ENCODE measurements at regions not wholly inside any gene's neighbourhood (a gene's known extent, or its start where the extent isn't known, plus 50 kb on each side); places are given as distances from the start of the nearest gene placed in this dataset.

- 72% methylated on average over 4 of the region's 4 CpGs for WGBS
- H3K4me1 ChIP-seq (ENCODE audit: insufficient read depth, low read length), result peaks cover 17% of the 10 kb centered on the region
- H3K27ac ChIP-seq (ENCODE audit: low read depth, low read length), result peak overlapping the region; percentile 26; the same call in 1 of the 2 replicates
- H3K27me3 ChIP-seq (ENCODE audit: insufficient read depth, low read length), result no peaks in the 10 kb centered on the region
- H3K9me3 ChIP-seq (ENCODE audit: insufficient read depth, low read depth, low read length), result no peaks in the 10 kb centered on the region
- no peak overlapping the region for H3K9ac ChIP-seq (ENCODE audit: low read depth, low read length)
- H3K36me3 ChIP-seq (ENCODE audit: insufficient read depth, low read length), result no peaks in the 10 kb centered on the region
- no peak overlapping the region for H3K4me3 ChIP-seq (ENCODE audit: low read length)
Observed at GRCh38 chr18:39647627-39648534, 2082.3 kb upstream of the CELF4 start.

GRCh38 chr18:39638224-39638623 is 2072.6 kb upstream of the CELF4 start:
- WGBS, result 75% methylated on average over 1 of the region's 1 CpG
- no peak overlapping the region for H3K27ac ChIP-seq (ENCODE audit: low read depth, low read length)
- H3K36me3 ChIP-seq (ENCODE audit: insufficient read depth, low read length), result no peaks in the 10 kb centered on the region
- no peaks in the 10 kb centered on the region for H3K9me3 ChIP-seq (ENCODE audit: insufficient read depth, low read depth, low read length)
- H3K27me3 ChIP-seq (ENCODE audit: insufficient read depth, low read length), result no peaks in the 10 kb centered on the region
- no peak overlapping the region for H3K9ac ChIP-seq (ENCODE audit: low read depth, low read length)
- H3K4me1 ChIP-seq (ENCODE audit: insufficient read depth, low read length), result 0 out of 2 replicates have a peak, but pooled peaks cover 7% of the 10 kb centered on the region
- H3K4me3 ChIP-seq (ENCODE audit: low read length), result no peak overlapping the region

- WGBS, result 97% methylated on average over 1 of the region's 1 CpG
- Histone ChIP-seq H3K27ac (ENCODE audit: low read depth, low read length) (no peak overlapping the region), H3K4me1 (ENCODE audit: insufficient read depth, low read length) (peaks cover 13% of the 10 kb centered on the region; the same call in 1 of the 2 replicates), H3K9ac (ENCODE audit: low read depth, low read length) (no peak overlapping the region), H3K27me3 (ENCODE audit: insufficient read depth, low read length) (no peaks in the 10 kb centered on the region), H3K4me3 (ENCODE audit: low read length) (no peak overlapping the region), H3K36me3 (ENCODE audit: insufficient read depth, low read length) (no peaks in the 10 kb centered on the region), H3K9me3 (ENCODE audit: insufficient read depth, low read depth, low read length) (no peaks in the 10 kb centered on the region)
Observed at GRCh38 chr18:39636931-39637330, 2071.3 kb upstream of the CELF4 start.

GRCh38 chr18:39635966-39636365 is 2070.4 kb upstream of the CELF4 start:
- Histone ChIP-seq H3K9ac (ENCODE audit: low read depth, low read length) (no peak overlapping the region), H3K9me3 (ENCODE audit: insufficient read depth, low read depth, low read length) (no peaks in the 10 kb centered on the region), H3K27me3 (ENCODE audit: insufficient read depth, low read length) (no peaks in the 10 kb centered on the region), H3K4me3 (ENCODE audit: low read length) (no peak overlapping the region), H3K4me1 (ENCODE audit: insufficient read depth, low read length) (peaks cover 15% of the 10 kb centered on the region; the same call in 1 of the 2 replicates), H3K27ac (ENCODE audit: low read depth, low read length) (no peak overlapping the region), H3K36me3 (ENCODE audit: insufficient read depth, low read length) (no peaks in the 10 kb centered on the region)

GRCh38 chr18:39635192-39635591 is 2069.6 kb upstream of the CELF4 start:
- Histone ChIP-seq H3K27me3 (ENCODE audit: insufficient read depth, low read length) (no peaks in the 10 kb centered on the region), H3K9me3 (ENCODE audit: insufficient read depth, low read depth, low read length) (no peaks in the 10 kb centered on the region), H3K9ac (ENCODE audit: low read depth, low read length) (no peak overlapping the region), H3K4me1 (ENCODE audit: insufficient read depth, low read length) (peaks cover 15% of the 10 kb centered on the region; the same call in 1 of the 2 replicates), H3K4me3 (ENCODE audit: low read length) (no peak overlapping the region), H3K36me3 (ENCODE audit: insufficient read depth, low read length) (no peaks in the 10 kb centered on the region), H3K27ac (ENCODE audit: low read depth, low read length) (no peak overlapping the region)

- no peak overlapping the region for H3K4me3 ChIP-seq (ENCODE audit: low read length)
- no peaks in the 10 kb centered on the region for H3K27me3 ChIP-seq (ENCODE audit: insufficient read depth, low read length)
- peaks cover 43% of the 10 kb centered on the region for H3K4me1 ChIP-seq (ENCODE audit: insufficient read depth, low read length)
- H3K27ac ChIP-seq (ENCODE audit: low read depth, low read length), result no peak overlapping the region
- H3K9me3 ChIP-seq (ENCODE audit: insufficient read depth, low read depth, low read length), result no peaks in the 10 kb centered on the region
- 88% methylated on average over 3 of the region's 5 CpGs for WGBS
- H3K36me3 ChIP-seq (ENCODE audit: insufficient read depth, low read length), result no peaks in the 10 kb centered on the region
- no peak overlapping the region for H3K9ac ChIP-seq (ENCODE audit: low read depth, low read length)
Observed at GRCh38 chr18:39627936-39628335, 2062.3 kb upstream of the CELF4 start.

GRCh38 chr18:39624961-39625360 is 2059.4 kb upstream of the CELF4 start:
- Histone ChIP-seq H3K9ac (ENCODE audit: low read depth, low read length) (no peak overlapping the region), H3K4me1 (ENCODE audit: insufficient read depth, low read length) (peaks cover 44% of the 10 kb centered on the region), H3K9me3 (ENCODE audit: insufficient read depth, low read depth, low read length) (no peaks in the 10 kb centered on the region), H3K27ac (ENCODE audit: low read depth, low read length) (peak overlapping the region; percentile 49), H3K27me3 (ENCODE audit: insufficient read depth, low read length) (no peaks in the 10 kb centered on the region), H3K36me3 (ENCODE audit: insufficient read depth, low read length) (no peaks in the 10 kb centered on the region), H3K4me3 (ENCODE audit: low read length) (no peak overlapping the region)
- 39% methylated on average over 4 of the region's 4 CpGs for WGBS

GRCh38 chr18:39622431-39622830 is 2056.8 kb upstream of the CELF4 start:
- WGBS, result no CpG with 5 or more reads among the region's 1 CpG
- no peaks in the 10 kb centered on the region for H3K36me3 ChIP-seq (ENCODE audit: insufficient read depth, low read length)
- no peaks in the 10 kb centered on the region for H3K9me3 ChIP-seq (ENCODE audit: insufficient read depth, low read depth, low read length)
- no peak overlapping the region for H3K9ac ChIP-seq (ENCODE audit: low read depth, low read length)
- H3K27ac ChIP-seq (ENCODE audit: low read depth, low read length), result no peak overlapping the region
- no peak overlapping the region for H3K4me3 ChIP-seq (ENCODE audit: low read length)
- peaks cover 25% of the 10 kb centered on the region for H3K4me1 ChIP-seq (ENCODE audit: insufficient read depth, low read length)
- H3K27me3 ChIP-seq (ENCODE audit: insufficient read depth, low read length), result no peaks in the 10 kb centered on the region

GRCh38 chr18:39620551-39621168 is 2055.1 kb upstream of the CELF4 start:
- Histone ChIP-seq H3K27ac (ENCODE audit: low read depth, low read length) (no peak overlapping the region), H3K36me3 (ENCODE audit: insufficient read depth, low read length) (no peaks in the 10 kb centered on the region)
- 100% methylated on average over 1 of the region's 2 CpGs for whole genome bisulfite sequencing

GRCh38 chr18:39618265-39619003 is 2052.8 kb upstream of the CELF4 start:
- Histone ChIP-seq H3K27ac (ENCODE audit: low read depth, low read length) (no peak overlapping the region), H3K9me3 (ENCODE audit: insufficient read depth, low read depth, low read length) (no peaks in the 10 kb centered on the region), H3K27me3 (ENCODE audit: insufficient read depth, low read length) (no peaks in the 10 kb centered on the region), H3K9ac (ENCODE audit: low read depth, low read length) (no peak overlapping the region), H3K4me3 (ENCODE audit: low read length) (no peak overlapping the region), H3K36me3 (ENCODE audit: insufficient read depth, low read length) (no peaks in the 10 kb centered on the region), H3K4me1 (ENCODE audit: insufficient read depth, low read length) (peaks cover 16% of the 10 kb centered on the region)
- 96% methylated on average over 33 of the region's 33 CpGs for WGBS

More at GRCh38 chr18:39620551-39621168, 2055.1 kb upstream of the CELF4 start:
- no peaks in the 10 kb centered on the region for H3K27me3 ChIP-seq (ENCODE audit: insufficient read depth, low read length)
- H3K9ac ChIP-seq (ENCODE audit: low read depth, low read length), result no peak overlapping the region
- no peaks in the 10 kb centered on the region for H3K9me3 ChIP-seq (ENCODE audit: insufficient read depth, low read depth, low read length)
- peaks cover 24% of the 10 kb centered on the region for H3K4me1 ChIP-seq (ENCODE audit: insufficient read depth, low read length)
- H3K4me3 ChIP-seq (ENCODE audit: low read length), result no peak overlapping the region
